Trophoblast cell (in vitro differentiated cells and primary cell): ENCODE measurements at regions not wholly inside any gene's neighbourhood (a gene's known extent, or its start where the extent isn't known, plus 50 kb on each side); places are given as distances from the start of the nearest gene placed in this dataset.

Source experiments
- DNase-seq, 2 donors: peaks; one replicate each; pipeline ENCODE4 v3.0.0-alpha.2; 2016
- H2AFZ ChIP-seq: 2 replicates; pipeline ENCODE4 v1.6.1; 2013; ENCODE audit warnings: low read length, moderate library complexity, mild to moderate bottlenecking; ENCODE audit not compliant: insufficient read depth, poor library complexity
- H2AK5ac ChIP-seq: 2 replicates; pipeline ENCODE4 v1.6.1; 2013; ENCODE audit warnings: mild to moderate bottlenecking, low read length
- H2BK120ac ChIP-seq: 2 replicates; pipeline ENCODE4 v1.6.1; 2013; ENCODE audit warnings: low read length, mild to moderate bottlenecking, moderate library complexity; ENCODE audit not compliant: insufficient read depth, poor library complexity
- H2BK12ac ChIP-seq: 2 replicates; pipeline ENCODE4 v1.6.1; 2013; ENCODE audit warnings: mild to moderate bottlenecking, low read length, moderate library complexity
- H2BK5ac ChIP-seq: 2 replicates; pipeline ENCODE4 v1.6.1; 2013; ENCODE audit warnings: low read length, low read depth, moderate library complexity, mild to moderate bottlenecking; ENCODE audit not compliant: poor library complexity
- H3K14ac ChIP-seq: 2 replicates; pipeline ENCODE4 v1.6.1; 2013; ENCODE audit warnings: mild to moderate bottlenecking, low read length
- H3K18ac ChIP-seq: 2 replicates; pipeline ENCODE4 v1.6.1; 2013; ENCODE audit warnings: mild to moderate bottlenecking, low read length
- H3K23ac ChIP-seq: 2 replicates; pipeline ENCODE4 v1.6.1; 2013; ENCODE audit warnings: low read length
- H3K27ac ChIP-seq: 2 replicates; pipeline ENCODE4 v1.5.1; 2013; ENCODE audit warnings: low read depth, mild to moderate bottlenecking, inconsistent platforms, low read length, moderate library complexity
- H3K27me3 ChIP-seq: 2 replicates; pipeline ENCODE4 v1.6.1; 2013; ENCODE audit warnings: inconsistent platforms, mild to moderate bottlenecking, low read length, moderate library complexity; ENCODE audit not compliant: insufficient read depth
- H3K36me3 ChIP-seq, 2 experiments: 1 replicate in 1 of 2; 2 replicates in 1 of 2; pipeline ENCODE4 v1.6.1; 2013; ENCODE audit warnings: low read length in 2 of 2, mild to moderate bottlenecking in 2 of 2, moderate library complexity in 1 of 2; ENCODE audit not compliant: insufficient read depth in 2 of 2, control insufficient read depth in 1 of 2
- H3K4ac ChIP-seq: 2 replicates; pipeline ENCODE4 v1.6.1; 2013; ENCODE audit warnings: low read depth, mild to moderate bottlenecking, low read length, moderate library complexity
- H3K4me1 ChIP-seq, 2 experiments: 1 replicate in 1 of 2; 2 replicates in 1 of 2; pipeline ENCODE4 v1.6.1; 2013; ENCODE audit warnings: low read length in 2 of 2, mild to moderate bottlenecking in 2 of 2, moderate library complexity in 1 of 2; ENCODE audit not compliant: insufficient read depth in 2 of 2, control insufficient read depth in 1 of 2
- H3K4me2 ChIP-seq: 2 replicates; pipeline ENCODE4 v1.6.1; 2013; ENCODE audit warnings: inconsistent platforms, mild to moderate bottlenecking, low read length, moderate library complexity
- H3K4me3 ChIP-seq: 2 replicates; pipeline ENCODE4 v1.5.1; 2013; ENCODE audit warnings: mild to moderate bottlenecking, low read depth, low read length, inconsistent platforms
- H3K79me1 ChIP-seq: one replicate; pipeline ENCODE4 v1.6.1; 2013; ENCODE audit warnings: low read length
- H3K79me2 ChIP-seq: 2 replicates; pipeline ENCODE4 v1.6.1; 2013; ENCODE audit warnings: low read length, mild to moderate bottlenecking; ENCODE audit not compliant: control insufficient read depth, insufficient read depth, poor library complexity
- H3K9ac ChIP-seq: 2 replicates; pipeline ENCODE4 v1.6.1; 2013; ENCODE audit warnings: mild to moderate bottlenecking, low read length
- H3K9me3 ChIP-seq: 2 replicates; pipeline ENCODE4 v1.6.1; 2013; ENCODE audit warnings: low read depth, mild to moderate bottlenecking, control low read depth, inconsistent platforms, low read length; ENCODE audit not compliant: insufficient read depth
- H4K12ac ChIP-seq: 2 replicates; pipeline ENCODE4 v1.6.1; 2013; ENCODE audit warnings: low read depth, mild to moderate bottlenecking, low read length, moderate library complexity
- H4K8ac ChIP-seq: 2 replicates; pipeline ENCODE4 v1.6.1; 2013; ENCODE audit warnings: low read depth, mild to moderate bottlenecking, low read length, moderate library complexity
- H4K91ac ChIP-seq: one replicate; pipeline ENCODE4 v1.6.1; 2013; ENCODE audit warnings: low read depth, mild to moderate bottlenecking, low read length, moderate library complexity
- WGBS: extraction: QIAGEN DNeasy Blood & Tissue Kit; methylation state at CpG from one replicate; pipeline ENCODE4 v1.1.7; 2013; ENCODE audit warnings: missing lambda C conversion rate; ENCODE audit not compliant: insufficient read length, insufficient coverage; ENCODE audit errors: extremely low coverage; 5-methylcytosine and 5-hydroxymethylcytosine counted together

DNA sequence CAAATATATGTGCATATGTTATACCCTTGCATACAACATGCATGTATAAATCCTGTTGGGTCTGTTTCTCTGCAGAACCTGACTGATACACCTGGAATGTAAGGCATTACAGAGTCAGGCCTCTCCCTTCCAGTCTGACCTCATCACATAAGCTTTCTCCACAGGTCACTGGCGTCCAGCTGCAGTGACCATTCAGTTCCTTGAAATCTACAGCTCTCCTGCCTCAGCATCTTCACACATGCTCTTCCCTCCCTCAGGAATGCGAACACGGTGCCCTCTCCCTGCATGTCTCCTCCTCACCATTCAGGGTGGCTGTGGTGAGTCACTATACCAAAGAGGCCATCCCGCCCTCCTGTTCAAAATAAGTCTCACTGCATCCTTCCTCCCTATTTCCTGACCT, 657.8 kb upstream of the B3GAT1 start:
- no peak overlapping the region for H2BK12ac ChIP-seq
- H4K8ac ChIP-seq, result no peak overlapping the region
- no peaks in the 10 kb centered on the region for H3K79me2 ChIP-seq
- H3K4me2 ChIP-seq, result no peak overlapping the region
- no peak overlapping the region for H2AK5ac ChIP-seq
- WGBS, result no CpG with 5 or more reads among the region's 4 CpGs
- H2BK120ac ChIP-seq, result no peak overlapping the region
- H4K91ac ChIP-seq, result no peak overlapping the region
- H4K12ac ChIP-seq, result no peak overlapping the region
- peaks cover 0 to 1% of the 10 kb centered on the region in 2 experiments for H3K4me1 ChIP-seq
- no peaks in the 10 kb centered on the region for H3K79me1 ChIP-seq
- no peak overlapping the region for H3K4me3 ChIP-seq
- no peak overlapping the region for H3K23ac ChIP-seq
- no peak overlapping the region for H3K9ac ChIP-seq
- no peak overlapping the region for H3K27ac ChIP-seq
- H3K27me3 ChIP-seq, result no peaks in the 10 kb centered on the region
- no peak overlapping the region for H2AFZ ChIP-seq
- H3K9me3 ChIP-seq, result no peaks in the 10 kb centered on the region
- DNase-seq, result peak; percentile 89 to 90
- H2BK5ac ChIP-seq, result no peak overlapping the region
- no peak overlapping the region for H3K4ac ChIP-seq
- H3K14ac ChIP-seq, result no peak overlapping the region
- H3K36me3 ChIP-seq, result no peaks in the 10 kb centered on the region
- no peak overlapping the region for H3K18ac ChIP-seq

DNA sequence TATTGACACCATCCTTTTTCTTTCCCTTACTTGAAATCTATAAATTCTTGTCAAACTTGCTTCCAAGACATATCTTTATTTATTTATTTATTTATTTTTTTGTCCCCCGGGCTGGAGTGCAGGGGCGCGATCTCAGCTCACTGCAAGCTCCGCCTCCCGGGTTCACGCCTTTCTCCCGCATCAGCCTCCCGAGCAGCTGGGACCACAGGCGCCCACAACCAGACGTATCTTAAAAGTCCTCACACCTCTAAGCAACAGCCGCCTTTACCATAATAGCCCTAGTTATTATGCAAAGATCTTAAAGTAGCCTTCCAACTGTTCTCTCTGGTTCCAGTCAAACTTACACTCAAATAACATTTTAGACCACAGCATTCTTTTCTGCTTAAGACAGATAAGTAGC, 657.0 kb upstream of the B3GAT1 start:
- Histone ChIP-seq H4K91ac (no peak overlapping the region), H3K4me1 (peaks cover 0 to 1% of the 10 kb centered on the region in 2 experiments), H3K4ac (no peak overlapping the region), H3K79me2 (no peaks in the 10 kb centered on the region), H2AFZ (no peak overlapping the region), H4K8ac (no peak overlapping the region), H3K23ac (no peak overlapping the region), H2AK5ac (no peak overlapping the region), H3K4me2 (no peak overlapping the region), H3K9me3 (no peaks in the 10 kb centered on the region), H3K14ac (no peak overlapping the region), H3K27me3 (no peaks in the 10 kb centered on the region), H3K27ac (no peak overlapping the region), H3K4me3 (no peak overlapping the region), H3K36me3 (no peaks in the 10 kb centered on the region), H2BK120ac (no peak overlapping the region), H2BK12ac (no peak overlapping the region), H3K79me1 (no peaks in the 10 kb centered on the region), H3K9ac (no peak overlapping the region), H2BK5ac (no peak overlapping the region), H3K18ac (no peak overlapping the region), H4K12ac (no peak overlapping the region)
- DNase-seq, result no peak
- WGBS, result no CpG with 5 or more reads among the region's 11 CpGs

DNA sequence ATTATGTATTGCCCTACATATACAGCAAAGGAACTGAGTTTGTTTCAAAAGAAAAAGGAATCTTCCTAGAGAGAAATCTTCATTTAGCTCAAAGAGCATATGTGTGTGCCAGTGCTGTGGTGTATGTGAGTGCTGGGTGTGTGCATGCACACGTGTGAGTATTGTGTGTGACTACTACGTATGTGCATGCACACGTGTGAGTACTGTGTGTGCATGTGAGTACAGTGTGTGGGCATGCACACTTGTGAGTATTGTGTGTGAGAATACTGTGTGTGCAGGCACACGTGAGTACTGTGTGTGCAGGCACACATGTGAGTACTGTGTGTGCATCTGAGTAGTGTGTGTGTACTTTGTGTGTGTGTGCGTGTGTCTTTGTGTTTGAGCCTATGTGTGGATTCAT, 651.0 kb upstream of the B3GAT1 start:
- Histone ChIP-seq H4K91ac (no peak overlapping the region), H2AK5ac (no peak overlapping the region), H3K18ac (no peak overlapping the region), H3K79me2 (no peaks in the 10 kb centered on the region), H3K4me2 (no peak overlapping the region), H3K4ac (no peak overlapping the region), H3K14ac (no peak overlapping the region), H3K23ac (peak overlapping the region; percentile 76), H3K36me3 (no peaks in the 10 kb centered on the region), H2BK12ac (no peak overlapping the region), H2BK5ac (no peak overlapping the region), H2AFZ (no peak overlapping the region), H3K4me1 (no peaks in the 10 kb centered on the region), H3K4me3 (peak overlapping the region; percentile 58), H3K9ac (peak overlapping the region; percentile 5), H3K27ac (no peak overlapping the region), H3K27me3 (no peaks in the 10 kb centered on the region), H3K9me3 (peaks cover 3% of the 10 kb centered on the region), H4K12ac (no peak overlapping the region), H2BK120ac (no peak overlapping the region), H3K79me1 (no peaks in the 10 kb centered on the region), H4K8ac (no peak overlapping the region)
- no CpG with 5 or more reads among the region's 5 CpGs for WGBS
- no peak for DNase-seq

DNA sequence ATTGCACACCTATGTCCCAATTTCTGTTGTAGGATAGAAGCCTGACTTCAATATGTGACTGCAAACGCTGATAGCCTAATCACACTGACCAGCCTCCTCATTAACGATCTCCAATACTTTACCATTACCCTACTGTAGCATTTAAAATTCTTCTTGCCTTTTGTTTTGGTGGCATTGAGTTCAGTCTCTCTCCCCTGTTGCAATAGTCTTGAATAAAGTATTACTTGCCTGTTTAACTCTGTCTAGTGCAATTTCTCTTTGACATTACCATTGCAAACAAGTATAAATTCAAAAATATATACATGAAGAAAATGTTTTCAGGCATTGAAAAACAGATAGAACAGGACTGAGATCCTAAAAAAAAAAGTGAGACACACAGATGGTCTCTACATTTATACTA, 649.1 kb upstream of the B3GAT1 start:
- H4K8ac ChIP-seq, result no peak overlapping the region
- H3K36me3 ChIP-seq, result no peaks in the 10 kb centered on the region
- no CpG with 5 or more reads among the region's 2 CpGs for WGBS

More for the DNA sequence above, 649.1 kb upstream of the B3GAT1 start:
- no peak overlapping the region for H3K27ac ChIP-seq
- no peak overlapping the region for H4K12ac ChIP-seq
- H2BK12ac ChIP-seq, result no peak overlapping the region
- peaks cover 5% of the 10 kb centered on the region for H3K9me3 ChIP-seq
- no peak overlapping the region for H2BK120ac ChIP-seq
- H3K4ac ChIP-seq, result no peak overlapping the region
- no peak overlapping the region for H4K91ac ChIP-seq
- no peak overlapping the region for H2AK5ac ChIP-seq
- H3K23ac ChIP-seq, result no peak overlapping the region
- no peaks in the 10 kb centered on the region for H3K4me1 ChIP-seq
- no peak overlapping the region for H3K18ac ChIP-seq
- H2AFZ ChIP-seq, result no peak overlapping the region
- no peak overlapping the region for H3K4me3 ChIP-seq
- H3K79me1 ChIP-seq, result no peaks in the 10 kb centered on the region
- H3K14ac ChIP-seq, result no peak overlapping the region
- H2BK5ac ChIP-seq, result no peak overlapping the region
- no peak overlapping the region for H3K9ac ChIP-seq
- no peak overlapping the region for H3K4me2 ChIP-seq
- DNase-seq, result no peak
- no peaks in the 10 kb centered on the region for H3K79me2 ChIP-seq
- no peaks in the 10 kb centered on the region for H3K27me3 ChIP-seq
